Endothelial cell (in vitro differentiated cells): ENCODE measurements at regions not wholly inside any gene's neighbourhood (a gene's known extent, or its start where the extent isn't known, plus 50 kb on each side); places are given as distances from the start of the nearest gene placed in this dataset.
"Not testable (repeated sequence)": the region's sequence is repeated elsewhere in the genome, so short reads cannot be mapped to it uniquely, and the experiment has no call there.

Source experiments
- DNase-seq: peaks from one replicate; pipeline ENCODE4 v3.0.0; 2021; ENCODE audit warnings: low spot score
- H3K27ac Mint-ChIP-seq: one replicate; pipeline ENCODE4 v1.8.0; 2021; ENCODE audit warnings: mixed read lengths, inconsistent platforms; ENCODE audit not compliant: unreplicated experiment
- H3K27me3 Mint-ChIP-seq: one replicate; pipeline ENCODE4 v1.8.0; 2021; ENCODE audit warnings: mild to moderate bottlenecking, moderate library complexity, mixed read lengths, inconsistent platforms; ENCODE audit not compliant: unreplicated experiment
- H3K36me3 Mint-ChIP-seq: one replicate; pipeline ENCODE4 v1.8.0; 2021; ENCODE audit warnings: mild to moderate bottlenecking, low read depth, mixed read lengths, inconsistent platforms; ENCODE audit not compliant: unreplicated experiment
- H3K4me1 Mint-ChIP-seq: one replicate; pipeline ENCODE4 v1.8.0; 2021; ENCODE audit warnings: mild to moderate bottlenecking, mixed read lengths, inconsistent platforms; ENCODE audit not compliant: unreplicated experiment
- H3K4me3 Mint-ChIP-seq: one replicate; pipeline ENCODE4 v1.8.0; 2021; ENCODE audit warnings: mild to moderate bottlenecking, mixed read lengths, inconsistent platforms; ENCODE audit not compliant: unreplicated experiment
- H3K9me3 Mint-ChIP-seq: one replicate; pipeline ENCODE4 v1.8.0; 2021; ENCODE audit warnings: mixed read lengths, inconsistent platforms; ENCODE audit not compliant: unreplicated experiment
- CTCF ChIP-seq: fragments of 200-600 bp; sonication (generic); IDR thresholded peaks from one replicate; pipeline ENCODE4 v1.5.0; 2021; ENCODE audit warnings: antibody characterized with exemption; ENCODE audit not compliant: unreplicated experiment

- TF ChIP-seq CTCF = no peak
- H3K4me3 Mint-ChIP-seq = no peak overlapping the region
- H3K4me1 Mint-ChIP-seq = no peaks in the 10 kb centered on the region
- no peaks in the 10 kb centered on the region for H3K9me3 Mint-ChIP-seq
- H3K27me3 Mint-ChIP-seq = no peaks in the 10 kb centered on the region
- no peak overlapping the region for H3K27ac Mint-ChIP-seq
- no peak for DNase-seq
- no peaks in the 10 kb centered on the region for H3K36me3 Mint-ChIP-seq
Observed at GRCh38 chr7:79604841-79605240, 151.4 kb upstream of the MAGI2 start.

GRCh38 chr7:79598351-79598750, 144.9 kb upstream of the MAGI2 start:
- DNase-seq = no peak
- Mint-ChIP-seq H3K27ac (no peak overlapping the region), H3K9me3 (no peaks in the 10 kb centered on the region), H3K36me3 (no peaks in the 10 kb centered on the region), H3K4me1 (peaks cover 11% of the 10 kb centered on the region), H3K27me3 (no peaks in the 10 kb centered on the region), H3K4me3 (no peak overlapping the region)
- TF ChIP-seq CTCF = no peak

- peaks cover 11% of the 10 kb centered on the region for H3K4me1 Mint-ChIP-seq
- H3K4me3 Mint-ChIP-seq, DNase-seq, H3K9me3 Mint-ChIP-seq, H3K36me3 Mint-ChIP-seq, H3K27me3 Mint-ChIP-seq: not testable (repeated sequence)
- peak overlapping the region; percentile 72 for H3K27ac Mint-ChIP-seq
Observed at GRCh38 chr7:79594671-79595070, 141.2 kb upstream of the MAGI2 start.

DNA sequence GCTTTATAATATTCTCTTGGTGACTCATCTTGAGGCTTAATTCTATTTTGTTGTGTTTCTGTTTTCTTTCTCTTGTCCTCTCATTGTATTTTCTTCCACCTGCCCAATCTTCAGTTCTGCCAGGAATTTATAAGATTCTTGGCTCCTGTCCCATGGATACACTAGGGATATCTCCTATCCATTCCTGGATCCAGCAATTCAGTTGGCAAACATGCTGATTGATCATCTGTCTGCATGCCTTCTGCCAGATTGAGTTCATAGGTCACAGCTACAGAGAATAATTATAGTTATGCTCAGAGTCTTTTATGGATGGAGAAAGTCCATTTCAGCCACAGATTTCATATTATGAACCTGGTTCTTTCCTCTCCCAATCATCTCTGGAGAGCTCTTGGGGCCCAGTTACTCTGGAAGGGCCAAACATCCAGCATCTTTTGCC, 140.4 kb upstream of the MAGI2 start:
- no peaks in the 10 kb centered on the region for H3K36me3 Mint-ChIP-seq
- DNase-seq = no peak
- TF ChIP-seq CTCF = no peak
- H3K4me3 Mint-ChIP-seq = no peak overlapping the region
- H3K27me3 Mint-ChIP-seq = peaks cover 2% of the 10 kb centered on the region
- no peak overlapping the region for H3K27ac Mint-ChIP-seq
- peaks cover 11% of the 10 kb centered on the region for H3K4me1 Mint-ChIP-seq
- no peaks in the 10 kb centered on the region for H3K9me3 Mint-ChIP-seq

GRCh38 chr7:79590916-79591623, 137.6 kb upstream of the MAGI2 start:
- H3K27ac Mint-ChIP-seq = no peak overlapping the region
- no peak overlapping the region for H3K4me3 Mint-ChIP-seq
- H3K4me1 Mint-ChIP-seq = peaks cover 11% of the 10 kb centered on the region
- no peaks in the 10 kb centered on the region for H3K9me3 Mint-ChIP-seq
- no peak for TF ChIP-seq CTCF
- peaks cover 2% of the 10 kb centered on the region for H3K27me3 Mint-ChIP-seq
- DNase-seq = no peak
- H3K36me3 Mint-ChIP-seq = no peaks in the 10 kb centered on the region
